ENCODE measurements at regions not wholly inside any gene's neighbourhood (a gene's known extent, or its start where the extent isn't known, plus 50 kb on each side); places are given as distances from the start of the nearest gene placed in this dataset.

- H3K9me3 ChIP-seq = no peaks in the 10 kb centered on the region
- no peak for DNase-seq
- no peaks in the 10 kb centered on the region for H3K4me1 ChIP-seq
- H3K36me3 ChIP-seq = no peaks in the 10 kb centered on the region
- H3K27ac ChIP-seq = no peak overlapping the region
- intact Hi-C loops (cut with DNase I; ENCODE audit: low total_unique reads) = no loop called here
- H3K27me3 ChIP-seq = no peaks in the 10 kb centered on the region
- TF ChIP-seq POLR2A (IDR thresholded peaks at IDR 0.05) = no peak
- TF ChIP-seq CTCF (IDR thresholded peaks at IDR 0.05) = no peak
- no peak overlapping the region for H3K4me3 ChIP-seq
These were observed 1054.1 kb downstream of the TTLL7 start for GRCh38 chr1:82944822-82945221.

- intact Hi-C loops (cut with DNase I; ENCODE audit: low total_unique reads) = no loop called here
- no peaks in the 10 kb centered on the region for H3K27me3 ChIP-seq
- H3K36me3 ChIP-seq = no peaks in the 10 kb centered on the region
- H3K27ac ChIP-seq = no peak overlapping the region
- no peaks in the 10 kb centered on the region for H3K9me3 ChIP-seq
- DNase-seq = no peak
- no peak overlapping the region for H3K4me3 ChIP-seq
- TF ChIP-seq POLR2A (IDR thresholded peaks at IDR 0.05) = no peak
- no peak for TF ChIP-seq CTCF (IDR thresholded peaks at IDR 0.05)
- no peaks in the 10 kb centered on the region for H3K4me1 ChIP-seq
These were observed 1064.9 kb downstream of the TTLL7 start for GRCh38 chr1:82934074-82934473.

GRCh38 chr1:82932727-82933126 lies 1066.2 kb downstream of the TTLL7 start:
- intact Hi-C loops (cut with DNase I; ENCODE audit: low total_unique reads) = no loop called here
- no peaks in the 10 kb centered on the region for H3K9me3 ChIP-seq
- no peaks in the 10 kb centered on the region for H3K27me3 ChIP-seq
- no peak overlapping the region for H3K27ac ChIP-seq
- H3K4me1 ChIP-seq = no peaks in the 10 kb centered on the region
- TF ChIP-seq POLR2A (IDR thresholded peaks at IDR 0.05) (no peak), CTCF (IDR thresholded peaks at IDR 0.05) (no peak)
- no peaks in the 10 kb centered on the region for H3K36me3 ChIP-seq
- H3K4me3 ChIP-seq = no peak overlapping the region
- no peak for DNase-seq

- H3K27me3 ChIP-seq = no peaks in the 10 kb centered on the region
- intact Hi-C loops (cut with DNase I; ENCODE audit: low total_unique reads) = no loop called here
- TF ChIP-seq POLR2A (IDR thresholded peaks at IDR 0.05) (no peak), CTCF (IDR thresholded peaks at IDR 0.05) (no peak)
- no peak overlapping the region for H3K27ac ChIP-seq
- no peak for DNase-seq
- no peaks in the 10 kb centered on the region for H3K4me1 ChIP-seq
- H3K9me3 ChIP-seq = no peaks in the 10 kb centered on the region
- no peak overlapping the region for H3K4me3 ChIP-seq
- no peaks in the 10 kb centered on the region for H3K36me3 ChIP-seq
These were observed 1066.7 kb downstream of the TTLL7 start for GRCh38 chr1:82932207-82932606.

GRCh38 chr1:82931006-82931405 lies 1067.9 kb downstream of the TTLL7 start:
- intact Hi-C loops (cut with DNase I; ENCODE audit: low total_unique reads) = no loop called here
- Histone ChIP-seq H3K9me3 (no peaks in the 10 kb centered on the region), H3K4me1 (no peaks in the 10 kb centered on the region), H3K36me3 (no peaks in the 10 kb centered on the region), H3K27ac (no peak overlapping the region), H3K4me3 (no peak overlapping the region), H3K27me3 (no peaks in the 10 kb centered on the region)
- no peak for DNase-seq
- TF ChIP-seq POLR2A (IDR thresholded peaks at IDR 0.05) (no peak), CTCF (IDR thresholded peaks at IDR 0.05) (no peak)

All from uterus (tissue), 3 donors.